DMS114 treated with DMSO at 0.1 percent for 48 hours (cell line): ENCODE measurements at regions not wholly inside any gene's neighbourhood (a gene's known extent, or its start where the extent isn't known, plus 50 kb on each side); places are given as distances from the start of the nearest gene placed in this dataset.

Experiments used
- DNase-seq: peaks from one replicate; lab custom pipeline; 2025; ENCODE audit not compliant: unreplicated experiment; lab: John Stamatoyannopoulos, UW

GRCh38 chr4:129543299-129543698, 447.3 kb downstream of the C4orf33 start:
- DNase-seq: no peak

- no peak for DNase-seq
These were observed 449.8 kb downstream of the C4orf33 start for GRCh38 chr4:129545599-129546278.

GRCh38 chr4:129546531-129546930, 450.6 kb downstream of the C4orf33 start:
- no peak for DNase-seq

- no peak for DNase-seq
These were observed 454.4 kb downstream of the C4orf33 start for GRCh38 chr4:129550281-129550785.

- DNase-seq: no peak
These were observed 465.3 kb downstream of the C4orf33 start for GRCh38 chr4:129561280-129561679.

- no peak for DNase-seq
These were observed 466.1 kb downstream of the C4orf33 start for GRCh38 chr4:129561886-129562671.

GRCh38 chr4:129565214-129565613, 469.3 kb downstream of the C4orf33 start:
- DNase-seq: no peak

GRCh38 chr4:129570326-129570725, 474.4 kb downstream of the C4orf33 start:
- DNase-seq: no peak

GRCh38 chr4:129578336-129578735, 482.4 kb downstream of the C4orf33 start:
- DNase-seq: no peak

GRCh38 chr4:129581305-129581704, 485.4 kb downstream of the C4orf33 start:
- no peak for DNase-seq

- no peak for DNase-seq
These were observed 487.9 kb downstream of the C4orf33 start for GRCh38 chr4:129583868-129584267.

- no peak for DNase-seq
These were observed 502.6 kb downstream of the C4orf33 start for GRCh38 chr4:129598582-129598981.

GRCh38 chr4:129600898-129601297, 504.9 kb downstream of the C4orf33 start:
- no peak for DNase-seq

- DNase-seq: no peak
These were observed 506.5 kb downstream of the C4orf33 start for GRCh38 chr4:129602447-129602846.

- no peak for DNase-seq
These were observed 507.4 kb downstream of the C4orf33 start for GRCh38 chr4:129603241-129603931.

- no peak for DNase-seq
These were observed 508.8 kb downstream of the C4orf33 start for GRCh38 chr4:129604632-129605255.

- DNase-seq: no peak
These were observed 518.7 kb downstream of the C4orf33 start for GRCh38 chr4:129614611-129615010.

- DNase-seq: no peak
These were observed 526.6 kb downstream of the C4orf33 start for GRCh38 chr4:129622566-129622965.

- no peak for DNase-seq
These were observed 527.4 kb downstream of the C4orf33 start for GRCh38 chr4:129623233-129623875.

- peak; percentile 39 for DNase-seq
These were observed 545.2 kb downstream of the C4orf33 start for GRCh38 chr4:129641179-129641578.

- DNase-seq: no peak
These were observed 549.5 kb downstream of the C4orf33 start for GRCh38 chr4:129645461-129645860.
